ENCODE measurements at regions not wholly inside any gene's neighbourhood (a gene's known extent, or its start where the extent isn't known, plus 50 kb on each side); places are given as distances from the start of the nearest gene placed in this dataset.

- no peaks in the 10 kb centered on the region for H3K9me3 ChIP-seq
These were observed 741.4 kb upstream of the LRRTM4 start for GRCh38 chr2:78263571-78263970.

GRCh38 chr2:78264130-78264529 is 742.0 kb upstream of the LRRTM4 start:
- no peak for TF ChIP-seq POLR2A (IDR thresholded peaks at IDR 0.05)
- Histone ChIP-seq H3K9me3 (no peaks in the 10 kb centered on the region), H3K27ac (no peak overlapping the region), H3K27me3 (no peaks in the 10 kb centered on the region), H3K36me3 (no peaks in the 10 kb centered on the region), H3K4me3 (no peak overlapping the region), H3K4me1 (no peaks in the 10 kb centered on the region)
- no peak for DNase-seq

More at GRCh38 chr2:78263571-78263970, 741.4 kb upstream of the LRRTM4 start:
- Histone ChIP-seq H3K27ac (no peak overlapping the region), H3K4me3 (no peak overlapping the region), H3K36me3 (no peaks in the 10 kb centered on the region), H3K27me3 (no peaks in the 10 kb centered on the region), H3K4me1 (no peaks in the 10 kb centered on the region)
- no peak for TF ChIP-seq POLR2A (IDR thresholded peaks at IDR 0.05)
- no peak for TF ChIP-seq CTCF (IDR thresholded peaks at IDR 0.05)
- no peak for DNase-seq

GRCh38 chr2:78281164-78281563 is 744.3 kb upstream of the REG3G start:
- no peak for DNase-seq
- no peak for TF ChIP-seq CTCF (IDR thresholded peaks at IDR 0.05)
- TF ChIP-seq POLR2A (IDR thresholded peaks at IDR 0.05) = no peak

GRCh38 chr2:78290581-78291214 is 734.8 kb upstream of the REG3G start:
- no peak for DNase-seq
- TF ChIP-seq CTCF (IDR thresholded peaks at IDR 0.05) (no peak), POLR2A (IDR thresholded peaks at IDR 0.05) (no peak)

More at GRCh38 chr2:78281164-78281563, 744.3 kb upstream of the REG3G start:
- Histone ChIP-seq H3K27me3 (no peaks in the 10 kb centered on the region), H3K9me3 (no peaks in the 10 kb centered on the region), H3K4me3 (no peak overlapping the region), H3K36me3 (no peaks in the 10 kb centered on the region), H3K27ac (no peak overlapping the region), H3K4me1 (no peaks in the 10 kb centered on the region)

GRCh38 chr2:78293768-78294167 is 731.7 kb upstream of the REG3G start:
- Histone ChIP-seq H3K36me3 (no peaks in the 10 kb centered on the region), H3K27ac (no peak overlapping the region), H3K4me3 (no peak overlapping the region), H3K27me3 (no peaks in the 10 kb centered on the region), H3K9me3 (no peaks in the 10 kb centered on the region), H3K4me1 (no peaks in the 10 kb centered on the region)
- no peak for DNase-seq
- no peak for TF ChIP-seq POLR2A (IDR thresholded peaks at IDR 0.05)
- TF ChIP-seq CTCF (IDR thresholded peaks at IDR 0.05) = no peak

More at GRCh38 chr2:78290581-78291214, 734.8 kb upstream of the REG3G start:
- Histone ChIP-seq H3K4me1 (no peaks in the 10 kb centered on the region), H3K36me3 (no peaks in the 10 kb centered on the region), H3K4me3 (no peak overlapping the region), H3K27me3 (no peaks in the 10 kb centered on the region), H3K27ac (no peak overlapping the region), H3K9me3 (no peaks in the 10 kb centered on the region)

GRCh38 chr2:78301166-78301789 is 724.2 kb upstream of the REG3G start:
- Histone ChIP-seq H3K27ac (no peak overlapping the region), H3K4me3 (no peak overlapping the region), H3K9me3 (no peaks in the 10 kb centered on the region), H3K36me3 (no peaks in the 10 kb centered on the region), H3K4me1 (no peaks in the 10 kb centered on the region), H3K27me3 (no peaks in the 10 kb centered on the region)
- DNase-seq = no peak
- TF ChIP-seq CTCF (IDR thresholded peaks at IDR 0.05) = no peak
- TF ChIP-seq POLR2A (IDR thresholded peaks at IDR 0.05) = no peak
